GM12875 (cell line): ENCODE measurements at regions not wholly inside any gene's neighbourhood (a gene's known extent, or its start where the extent isn't known, plus 50 kb on each side); places are given as distances from the start of the nearest gene placed in this dataset.

ENCODE experiments used
- H3K4me3 ChIP-seq: one replicate; pipeline ENCODE4 v1.5.1; 2011; ENCODE audit warnings: low read depth, low read length, control low read depth
- CTCF ChIP-seq: IDR thresholded peaks from 2 replicates; pipeline ENCODE4 v1.5.1; 2011; ENCODE audit warnings: low read depth, mild to moderate bottlenecking, control low read depth, inconsistent platforms, low read length, moderate library complexity, borderline replicate concordance; ENCODE audit not compliant: insufficient read depth

DNA sequence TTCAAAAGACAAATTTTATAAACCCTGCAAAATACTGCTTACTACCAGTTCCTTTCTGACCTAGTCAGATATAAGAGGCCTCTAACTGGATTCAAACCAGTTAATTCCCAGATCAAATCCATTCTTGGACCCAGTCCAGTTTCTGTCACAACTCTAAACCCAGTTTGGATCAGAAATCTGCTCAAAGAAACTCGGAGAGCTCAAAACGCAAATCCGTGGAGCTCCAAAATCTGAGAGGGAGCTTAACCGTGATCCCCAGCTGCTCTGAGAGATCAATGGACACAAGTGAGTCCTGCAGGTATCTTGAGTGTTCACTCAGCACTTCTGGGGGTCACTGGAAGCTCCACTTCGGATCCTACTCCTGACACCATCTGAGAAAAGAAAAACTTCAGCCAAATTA, 348.1 kb upstream of the PTGER4 start:
- TF ChIP-seq CTCF, result no peak
- no peak overlapping the region for H3K4me3 ChIP-seq

DNA sequence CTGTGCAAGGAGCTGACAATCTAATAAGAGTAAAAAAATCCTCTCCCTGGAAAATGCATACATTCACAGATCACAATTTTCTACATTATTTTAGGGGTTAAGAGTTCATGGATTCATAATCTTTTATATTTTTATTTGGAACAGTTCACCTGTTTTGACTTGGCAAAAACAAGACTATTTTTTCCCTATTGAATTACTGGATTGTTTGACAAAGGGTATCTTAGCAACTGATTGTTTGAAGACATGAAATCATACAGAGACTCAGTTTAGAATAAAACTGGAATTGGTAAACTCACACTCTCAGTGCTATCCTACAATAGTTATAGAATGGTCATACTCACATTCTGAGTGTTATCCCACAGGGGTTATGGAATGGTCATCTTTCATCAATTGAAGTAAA, 358.2 kb upstream of the PTGER4 start:
- H3K4me3 ChIP-seq, result no peak overlapping the region
- no peak for TF ChIP-seq CTCF

DNA sequence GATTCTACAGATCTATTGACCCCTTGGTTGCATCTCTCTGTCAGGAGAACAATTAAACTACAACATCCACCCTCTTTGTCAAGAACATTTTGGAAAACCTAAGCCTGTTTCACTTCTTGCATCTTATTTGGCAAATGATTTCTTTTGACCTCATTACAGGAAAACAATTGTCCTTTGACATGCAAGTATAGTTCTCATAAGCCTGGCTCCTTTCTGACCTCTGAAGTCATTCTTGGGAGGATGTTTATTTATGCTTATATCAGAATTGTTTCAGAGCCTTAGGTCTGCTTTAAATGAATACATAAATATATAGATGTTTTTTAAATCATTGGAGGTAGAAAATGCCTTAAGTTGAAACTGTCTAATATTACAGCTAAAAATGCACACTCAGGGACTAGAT, 361.3 kb upstream of the PTGER4 start:
- no peak for TF ChIP-seq CTCF

DNA sequence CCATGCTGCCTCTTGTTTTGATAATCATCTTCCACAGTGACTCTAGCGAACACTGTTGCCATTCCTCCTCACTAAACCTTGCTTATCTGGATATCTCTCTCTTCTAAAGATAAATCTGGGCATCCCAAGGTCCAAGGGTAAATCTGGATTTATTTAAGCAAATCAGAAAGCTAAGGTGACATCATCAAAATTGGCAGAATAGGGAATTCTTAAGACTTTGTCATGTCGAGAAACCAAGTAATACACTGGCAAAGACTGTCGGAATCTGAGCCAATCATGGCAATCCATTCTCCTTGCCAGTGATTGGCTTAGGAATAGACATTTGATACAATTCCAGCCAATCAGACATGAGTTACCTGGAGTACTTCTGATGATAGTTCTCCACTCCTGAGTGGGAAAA, 362.7 kb upstream of the PTGER4 start:
- TF ChIP-seq CTCF, result no peak
- no peak overlapping the region for H3K4me3 ChIP-seq

More for the DNA sequence above, 361.3 kb upstream of the PTGER4 start:
- H3K4me3 ChIP-seq, result no peak overlapping the region

- no peak overlapping the region for H3K4me3 ChIP-seq
- TF ChIP-seq CTCF, result no peak
Observed at GRCh38 chr5:40315126-40315525, 364.6 kb upstream of the PTGER4 start.

DNA sequence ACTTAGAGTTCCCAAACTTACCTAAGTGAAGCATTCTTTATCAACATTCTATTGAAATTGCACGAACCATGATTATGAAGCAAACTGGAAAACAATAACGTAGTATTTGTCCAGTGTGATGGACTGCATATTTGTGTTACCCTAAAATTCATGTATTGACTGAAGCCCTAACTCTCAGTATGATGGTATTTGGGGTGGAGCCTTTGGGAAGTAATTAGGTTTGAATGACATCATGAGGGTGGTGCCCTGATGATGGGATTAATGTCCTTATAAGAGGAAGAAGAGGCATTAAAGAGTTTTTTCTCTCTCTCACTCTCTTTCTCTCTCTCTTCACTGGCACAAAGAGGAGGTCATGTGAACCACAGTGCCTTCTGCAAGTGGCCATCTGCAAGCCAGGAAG, 365.4 kb upstream of the PTGER4 start:
- H3K4me3 ChIP-seq, result no peak overlapping the region
- TF ChIP-seq CTCF, result no peak

DNA sequence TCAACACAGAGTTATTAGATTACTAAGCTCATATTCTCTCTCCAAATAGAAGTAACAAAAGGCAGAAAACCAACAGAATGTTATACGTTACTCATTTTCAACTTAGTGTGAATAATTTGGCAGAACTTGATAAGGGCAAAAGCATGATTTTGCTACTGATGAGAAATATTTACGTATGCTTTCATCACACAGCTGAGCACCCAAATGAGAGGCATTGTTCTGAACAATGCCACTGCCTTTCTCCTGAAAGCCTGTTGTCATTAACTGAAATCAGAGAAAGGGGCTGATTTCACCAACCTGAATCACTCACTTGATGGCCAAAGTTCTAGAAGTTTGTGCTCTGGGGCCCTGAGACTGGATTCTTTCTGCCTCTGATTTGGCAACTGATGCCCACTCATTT, 367.5 kb upstream of the PTGER4 start:
- no peak for TF ChIP-seq CTCF
- no peak overlapping the region for H3K4me3 ChIP-seq
